Liver (tissue), 8 donors: ENCODE measurements at regions not wholly inside any gene's neighbourhood (a gene's known extent, or its start where the extent isn't known, plus 50 kb on each side); places are given as distances from the start of the nearest gene placed in this dataset.

Experiments used
- DNase-seq: peaks from one replicate; pipeline ENCODE4 v3.0.0-alpha.2; 2017; ENCODE audit warnings: low spot score
- H3K27ac ChIP-seq, 2 donors: one replicate each; pipeline ENCODE4 v1.7.0; 2013; ENCODE audit warnings: inconsistent platforms in 2 of 2, low read length in 2 of 2, control low read depth in 1 of 2, low read depth in 1 of 2, mild to moderate bottlenecking in 1 of 2
- H3K27me3 ChIP-seq, 4 donors: one replicate each; pipeline versions ENCODE4 v1.6.1 to v1.7.0; 2013; ENCODE audit warnings: low read length in 3 of 4, inconsistent platforms in 1 of 4, mild to moderate bottlenecking in 1 of 4, moderate library complexity in 1 of 4; ENCODE audit not compliant: control insufficient read depth in 4 of 4, insufficient read depth in 4 of 4
- H3K36me3 ChIP-seq, 4 donors: one replicate each; pipeline versions ENCODE4 v1.6.1 to v1.7.0; 2013; ENCODE audit warnings: low read length in 3 of 4, mild to moderate bottlenecking in 3 of 4, low read depth in 1 of 4, moderate library complexity in 1 of 4; ENCODE audit not compliant: control insufficient read depth in 4 of 4, insufficient read depth in 3 of 4
- H3K4me1 ChIP-seq, 4 donors: one replicate each; pipeline versions ENCODE4 v1.6.1 to v1.7.0; 2013; ENCODE audit warnings: low read length in 3 of 4, mild to moderate bottlenecking in 3 of 4, moderate library complexity in 1 of 4; ENCODE audit not compliant: control insufficient read depth in 4 of 4, insufficient read depth in 4 of 4
- H3K4me3 ChIP-seq, 3 donors: one replicate each; pipeline versions ENCODE4 v1.6.1 to v1.7.0; 2013; ENCODE audit warnings: low read length in 3 of 3, control low read depth in 1 of 3, low read depth in 1 of 3, mild to moderate bottlenecking in 1 of 3
- H3K9ac ChIP-seq, 2 donors: one replicate each; pipeline ENCODE4 v1.7.0; 2013; ENCODE audit warnings: low read length in 2 of 2, mild to moderate bottlenecking in 2 of 2, moderate library complexity in 2 of 2, control low read depth in 1 of 2, low read depth in 1 of 2
- H3K9me3 ChIP-seq, 4 donors: one replicate each; pipeline versions ENCODE4 v1.6.1 to v1.7.0; 2013; ENCODE audit warnings: low read length in 3 of 4; ENCODE audit not compliant: control insufficient read depth in 4 of 4
- FOXA1 ChIP-seq: IDR thresholded peaks from 2 replicates; pipeline ENCODE4 v1.6.1; 2016; ENCODE audit warnings: antibody characterized with exemption
- HNF4A ChIP-seq, 2 donors: conservative IDR thresholded peaks; 2 replicates each; pipeline ENCODE4 v1.6.1; 2016; ENCODE audit warnings: antibody characterized with exemption in 2 of 2, mild to moderate bottlenecking in 2 of 2
- JUND ChIP-seq, 2 donors: IDR thresholded peaks; 2 replicates each; pipeline ENCODE4 v1.6.1; 2016; ENCODE audit warnings: antibody characterized with exemption in 2 of 2
- RAD21 ChIP-seq, 2 donors: IDR thresholded peaks; 2 replicates each; pipeline ENCODE4 v1.6.1; 2016; ENCODE audit warnings: antibody characterized with exemption in 2 of 2, mild to moderate bottlenecking in 2 of 2
- RXRA ChIP-seq, 2 donors: IDR thresholded peaks; 2 replicates each; pipeline ENCODE4 v1.6.1; 2017 to 2018; ENCODE audit warnings: antibody characterized with exemption in 2 of 2, mild to moderate bottlenecking in 1 of 2
- YY1 ChIP-seq: IDR thresholded peaks from 2 replicates; pipeline ENCODE4 v1.6.1; 2016; ENCODE audit warnings: antibody characterized with exemption, mild to moderate bottlenecking
- WGBS: extraction: QIAGEN DNeasy Blood & Tissue Kit; methylation state at CpG from one replicate; pipeline ENCODE4 v1.1.7; 2013; 5-methylcytosine and 5-hydroxymethylcytosine counted together
- TF ChIP-seq, protein P1 (sequence below): IDR thresholded peaks from 2 replicates; pipeline ENCODE4 v1.6.1; 2016; ENCODE audit warnings: antibody characterized with exemption, mild to moderate bottlenecking
- TF ChIP-seq, protein P2 (sequence below): fragments of 150-350 bp; IDR thresholded peaks from 2 replicates; pipeline ENCODE4 v1.5.1; 2017; ENCODE audit warnings: improper control_type of control experiment, low read depth, low read length; ENCODE audit not compliant: missing input control
- TF ChIP-seq, protein P3 (sequence below): IDR thresholded peaks from 2 replicates; pipeline ENCODE4 v1.6.1; 2016; ENCODE audit warnings: antibody characterized with exemption
- TF ChIP-seq, protein P4 (sequence below): IDR thresholded peaks from 2 replicates; pipeline ENCODE4 v1.6.1; 2016; ENCODE audit warnings: antibody characterized with exemption
- donor health status: healthy.
- donor health status: healthy.
- donor health status: healthy.
- donor health status: healthy.
- donor health status: healthy.

DNA sequence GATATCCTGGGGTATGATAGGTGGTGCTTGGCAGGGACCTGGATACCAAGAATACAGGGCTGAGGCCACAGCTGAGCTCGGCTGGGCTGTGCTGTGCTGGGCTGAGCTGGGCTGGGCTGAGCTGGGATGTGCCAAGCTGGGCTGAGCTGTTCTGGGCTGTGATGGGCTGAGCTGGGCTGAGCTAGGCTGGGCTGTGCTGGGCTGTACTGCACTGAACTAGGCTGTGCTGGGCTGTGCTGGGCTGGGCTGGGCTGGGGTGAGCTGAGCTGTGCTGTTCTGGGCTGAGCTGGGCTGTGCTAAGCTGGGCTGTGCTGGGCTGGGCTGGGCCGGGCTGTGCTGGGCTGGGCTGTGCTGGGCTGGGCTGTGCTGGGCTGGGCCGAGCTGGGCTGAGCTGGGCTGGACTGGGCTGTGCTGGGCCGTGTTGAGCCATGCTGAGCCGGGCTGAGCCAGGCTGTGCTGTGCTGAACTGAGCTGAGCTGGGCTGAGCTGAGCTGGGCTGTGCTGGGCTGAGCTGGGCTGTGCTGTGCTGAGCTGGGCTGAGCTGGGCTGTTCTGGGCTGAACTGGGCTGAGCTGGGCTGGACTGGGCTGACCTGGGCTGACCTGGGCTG is 94.7 kb upstream of the ACTRT2 start:
- DNase-seq, result no peak
- no peak overlapping the region for H3K27ac ChIP-seq
- no peaks in the 10 kb centered on the region for H3K4me1 ChIP-seq
- H3K9me3 ChIP-seq, result no peaks in the 10 kb centered on the region
- peaks cover 0 to 6% (median 3%) of the 10 kb centered on the region in 4 donors for H3K27me3 ChIP-seq
- WGBS, result 76% methylated on average over 5 of the region's 5 CpGs
- H3K4me3 ChIP-seq, result no peak overlapping the region
- H3K36me3 ChIP-seq, result no peaks in the 10 kb centered on the region
- no peak for TF ChIP-seq JUND (IDR thresholded peaks at IDR 0.05)
- no peak for TF ChIP-seq YY1
- TF ChIP-seq, protein P1, sequence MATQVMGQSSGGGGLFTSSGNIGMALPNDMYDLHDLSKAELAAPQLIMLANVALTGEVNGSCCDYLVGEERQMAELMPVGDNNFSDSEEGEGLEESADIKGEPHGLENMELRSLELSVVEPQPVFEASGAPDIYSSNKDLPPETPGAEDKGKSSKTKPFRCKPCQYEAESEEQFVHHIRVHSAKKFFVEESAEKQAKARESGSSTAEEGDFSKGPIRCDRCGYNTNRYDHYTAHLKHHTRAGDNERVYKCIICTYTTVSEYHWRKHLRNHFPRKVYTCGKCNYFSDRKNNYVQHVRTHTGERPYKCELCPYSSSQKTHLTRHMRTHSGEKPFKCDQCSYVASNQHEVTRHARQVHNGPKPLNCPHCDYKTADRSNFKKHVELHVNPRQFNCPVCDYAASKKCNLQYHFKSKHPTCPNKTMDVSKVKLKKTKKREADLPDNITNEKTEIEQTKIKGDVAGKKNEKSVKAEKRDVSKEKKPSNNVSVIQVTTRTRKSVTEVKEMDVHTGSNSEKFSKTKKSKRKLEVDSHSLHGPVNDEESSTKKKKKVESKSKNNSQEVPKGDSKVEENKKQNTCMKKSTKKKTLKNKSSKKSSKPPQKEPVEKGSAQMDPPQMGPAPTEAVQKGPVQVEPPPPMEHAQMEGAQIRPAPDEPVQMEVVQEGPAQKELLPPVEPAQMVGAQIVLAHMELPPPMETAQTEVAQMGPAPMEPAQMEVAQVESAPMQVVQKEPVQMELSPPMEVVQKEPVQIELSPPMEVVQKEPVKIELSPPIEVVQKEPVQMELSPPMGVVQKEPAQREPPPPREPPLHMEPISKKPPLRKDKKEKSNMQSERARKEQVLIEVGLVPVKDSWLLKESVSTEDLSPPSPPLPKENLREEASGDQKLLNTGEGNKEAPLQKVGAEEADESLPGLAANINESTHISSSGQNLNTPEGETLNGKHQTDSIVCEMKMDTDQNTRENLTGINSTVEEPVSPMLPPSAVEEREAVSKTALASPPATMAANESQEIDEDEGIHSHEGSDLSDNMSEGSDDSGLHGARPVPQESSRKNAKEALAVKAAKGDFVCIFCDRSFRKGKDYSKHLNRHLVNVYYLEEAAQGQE, result no peak
- TF ChIP-seq, protein P2, sequence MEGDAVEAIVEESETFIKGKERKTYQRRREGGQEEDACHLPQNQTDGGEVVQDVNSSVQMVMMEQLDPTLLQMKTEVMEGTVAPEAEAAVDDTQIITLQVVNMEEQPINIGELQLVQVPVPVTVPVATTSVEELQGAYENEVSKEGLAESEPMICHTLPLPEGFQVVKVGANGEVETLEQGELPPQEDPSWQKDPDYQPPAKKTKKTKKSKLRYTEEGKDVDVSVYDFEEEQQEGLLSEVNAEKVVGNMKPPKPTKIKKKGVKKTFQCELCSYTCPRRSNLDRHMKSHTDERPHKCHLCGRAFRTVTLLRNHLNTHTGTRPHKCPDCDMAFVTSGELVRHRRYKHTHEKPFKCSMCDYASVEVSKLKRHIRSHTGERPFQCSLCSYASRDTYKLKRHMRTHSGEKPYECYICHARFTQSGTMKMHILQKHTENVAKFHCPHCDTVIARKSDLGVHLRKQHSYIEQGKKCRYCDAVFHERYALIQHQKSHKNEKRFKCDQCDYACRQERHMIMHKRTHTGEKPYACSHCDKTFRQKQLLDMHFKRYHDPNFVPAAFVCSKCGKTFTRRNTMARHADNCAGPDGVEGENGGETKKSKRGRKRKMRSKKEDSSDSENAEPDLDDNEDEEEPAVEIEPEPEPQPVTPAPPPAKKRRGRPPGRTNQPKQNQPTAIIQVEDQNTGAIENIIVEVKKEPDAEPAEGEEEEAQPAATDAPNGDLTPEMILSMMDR, result no peak
- TF ChIP-seq, protein P3, sequence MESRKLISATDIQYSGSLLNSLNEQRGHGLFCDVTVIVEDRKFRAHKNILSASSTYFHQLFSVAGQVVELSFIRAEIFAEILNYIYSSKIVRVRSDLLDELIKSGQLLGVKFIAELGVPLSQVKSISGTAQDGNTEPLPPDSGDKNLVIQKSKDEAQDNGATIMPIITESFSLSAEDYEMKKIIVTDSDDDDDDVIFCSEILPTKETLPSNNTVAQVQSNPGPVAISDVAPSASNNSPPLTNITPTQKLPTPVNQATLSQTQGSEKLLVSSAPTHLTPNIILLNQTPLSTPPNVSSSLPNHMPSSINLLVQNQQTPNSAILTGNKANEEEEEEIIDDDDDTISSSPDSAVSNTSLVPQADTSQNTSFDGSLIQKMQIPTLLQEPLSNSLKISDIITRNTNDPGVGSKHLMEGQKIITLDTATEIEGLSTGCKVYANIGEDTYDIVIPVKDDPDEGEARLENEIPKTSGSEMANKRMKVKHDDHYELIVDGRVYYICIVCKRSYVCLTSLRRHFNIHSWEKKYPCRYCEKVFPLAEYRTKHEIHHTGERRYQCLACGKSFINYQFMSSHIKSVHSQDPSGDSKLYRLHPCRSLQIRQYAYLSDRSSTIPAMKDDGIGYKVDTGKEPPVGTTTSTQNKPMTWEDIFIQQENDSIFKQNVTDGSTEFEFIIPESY, result no peak
- TF ChIP-seq, protein P4, sequence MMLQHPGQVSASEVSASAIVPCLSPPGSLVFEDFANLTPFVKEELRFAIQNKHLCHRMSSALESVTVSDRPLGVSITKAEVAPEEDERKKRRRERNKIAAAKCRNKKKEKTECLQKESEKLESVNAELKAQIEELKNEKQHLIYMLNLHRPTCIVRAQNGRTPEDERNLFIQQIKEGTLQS, result no peak
- no peak overlapping the region for H3K9ac ChIP-seq

DNA sequence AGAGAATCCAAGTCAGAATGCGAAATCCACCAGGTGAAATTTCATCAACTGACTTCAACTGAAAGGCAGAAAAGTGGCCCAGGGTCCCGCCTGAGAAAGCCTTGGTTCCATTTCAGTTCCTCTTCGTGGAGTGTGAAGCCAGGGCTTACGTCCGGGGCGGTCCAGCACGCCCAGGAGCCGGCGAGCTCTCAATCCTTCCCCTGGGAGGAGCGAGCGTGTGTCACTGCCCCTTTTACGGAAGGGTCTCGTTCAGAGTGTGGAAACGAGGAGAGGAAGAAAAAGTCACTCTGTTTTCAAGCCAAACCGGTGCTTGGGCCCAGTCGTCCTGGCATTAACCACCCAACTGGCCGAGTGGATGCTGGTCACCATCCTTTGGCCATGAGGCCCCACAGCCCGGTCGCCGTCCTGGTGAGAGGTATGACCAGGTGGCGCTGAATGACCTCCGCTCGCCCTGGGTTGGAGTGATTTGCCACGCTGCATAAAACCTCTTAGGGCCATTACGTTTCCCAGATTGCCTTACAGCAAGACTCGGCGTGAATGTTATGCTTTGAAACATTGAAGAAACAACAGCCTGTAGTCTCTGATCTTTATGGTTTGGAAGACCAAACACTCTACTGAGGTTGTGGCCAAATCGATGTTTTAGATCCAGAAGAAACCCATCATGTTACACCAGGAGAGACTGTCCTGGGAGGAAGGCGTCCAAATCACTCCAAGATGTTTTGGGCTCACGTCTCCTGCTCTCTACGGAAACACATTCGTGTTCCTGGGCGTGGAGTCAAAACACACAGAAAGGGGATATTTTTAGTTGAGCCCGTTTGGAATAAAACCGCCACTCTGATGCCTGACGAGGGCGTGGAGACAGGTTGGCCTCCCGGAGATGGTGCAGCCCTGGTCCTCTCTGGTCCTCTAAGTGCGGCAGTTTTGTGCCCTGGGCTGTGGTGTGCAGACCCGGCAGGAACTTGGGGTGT is 93.6 kb upstream of the ACTRT2 start:
- WGBS, result 76% methylated on average over 40 of the region's 40 CpGs
- H3K4me3 ChIP-seq, result no peak overlapping the region
- H3K27me3 ChIP-seq, result peaks cover 0 to 4% (median under 1%) of the 10 kb centered on the region in 4 donors
- no peaks in the 10 kb centered on the region for H3K36me3 ChIP-seq
- no peak for DNase-seq
- H3K9me3 ChIP-seq, result no peaks in the 10 kb centered on the region
- TF ChIP-seq FOXA1 (no peak), HNF4A (conservative IDR thresholded peaks at IDR 0.05) (no peak), YY1 (no peak), RAD21 (IDR thresholded peaks at IDR 0.05) (no peak), JUND (IDR thresholded peaks at IDR 0.05) (no peak), RXRA (IDR thresholded peaks at IDR 0.05) (no peak)
- TF ChIP-seq, protein P3, result no peak
- TF ChIP-seq, protein P4, result no peak
- TF ChIP-seq, protein P1, result no peak
- H3K27ac ChIP-seq, result no peak overlapping the region
- H3K9ac ChIP-seq, result no peak overlapping the region
- no peaks in the 10 kb centered on the region for H3K4me1 ChIP-seq
